ENCODE measurements at regions not wholly inside any gene's neighbourhood (a gene's known extent, or its start where the extent isn't known, plus 50 kb on each side); places are given as distances from the start of the nearest gene placed in this dataset.

DNA sequence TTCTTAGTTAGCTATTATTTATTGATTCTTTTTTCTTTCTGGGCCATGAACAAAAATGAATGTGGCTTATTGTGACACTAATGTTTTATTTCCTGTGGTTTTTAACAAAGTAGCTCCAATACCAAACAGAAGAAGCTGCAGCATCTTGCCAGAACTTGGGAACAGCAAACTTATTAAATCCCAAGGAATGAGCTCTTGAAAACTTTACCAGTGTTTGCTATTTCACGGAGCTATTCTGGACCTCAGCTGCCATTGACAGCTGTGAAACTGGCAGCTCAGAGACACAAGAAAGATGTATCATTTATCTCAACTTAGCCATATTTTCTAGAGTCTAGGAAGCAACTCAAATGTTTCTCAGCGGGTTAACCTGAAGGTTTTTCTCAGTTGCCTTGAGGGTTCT lies 91.0 kb upstream of the NEUROD1 start:
- TF ChIP-seq, protein P1, sequence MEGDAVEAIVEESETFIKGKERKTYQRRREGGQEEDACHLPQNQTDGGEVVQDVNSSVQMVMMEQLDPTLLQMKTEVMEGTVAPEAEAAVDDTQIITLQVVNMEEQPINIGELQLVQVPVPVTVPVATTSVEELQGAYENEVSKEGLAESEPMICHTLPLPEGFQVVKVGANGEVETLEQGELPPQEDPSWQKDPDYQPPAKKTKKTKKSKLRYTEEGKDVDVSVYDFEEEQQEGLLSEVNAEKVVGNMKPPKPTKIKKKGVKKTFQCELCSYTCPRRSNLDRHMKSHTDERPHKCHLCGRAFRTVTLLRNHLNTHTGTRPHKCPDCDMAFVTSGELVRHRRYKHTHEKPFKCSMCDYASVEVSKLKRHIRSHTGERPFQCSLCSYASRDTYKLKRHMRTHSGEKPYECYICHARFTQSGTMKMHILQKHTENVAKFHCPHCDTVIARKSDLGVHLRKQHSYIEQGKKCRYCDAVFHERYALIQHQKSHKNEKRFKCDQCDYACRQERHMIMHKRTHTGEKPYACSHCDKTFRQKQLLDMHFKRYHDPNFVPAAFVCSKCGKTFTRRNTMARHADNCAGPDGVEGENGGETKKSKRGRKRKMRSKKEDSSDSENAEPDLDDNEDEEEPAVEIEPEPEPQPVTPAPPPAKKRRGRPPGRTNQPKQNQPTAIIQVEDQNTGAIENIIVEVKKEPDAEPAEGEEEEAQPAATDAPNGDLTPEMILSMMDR (IDR thresholded peaks at IDR 0.05; ENCODE audit: low read depth, low read length, poor library complexity, severe bottlenecking), result no peak
- TF ChIP-seq EZH2phosphoT487 (IDR thresholded peaks at IDR 0.05; ENCODE audit: borderline replicate concordance, low read length), result no peak
